A549 (cell line): ENCODE measurements at regions not wholly inside any gene's neighbourhood (a gene's known extent, or its start where the extent isn't known, plus 50 kb on each side); places are given as distances from the start of the nearest gene placed in this dataset.
"Not testable (repeated sequence)": the region's sequence is repeated elsewhere in the genome, so short reads cannot be mapped to it uniquely, and the experiment has no call there.

Experiments
- ATAC-seq, 2 experiments: fragments of 200-7000 bp in 1 of 2; fragments of >200 bp in 1 of 2; cut with Nextera tagmentation in 1 of 2; cut with Tn5 transposase in 1 of 2; 3 replicates each; pipeline versions ENCODE4 v1.8.0 to v1.9.1; 2018 to 2020; ENCODE audit warnings: mild to moderate bottlenecking in 1 of 2, moderate library complexity in 1 of 2
- CTCF ChIA-PET: fragments of 300-600 bp; sonication (Branson Sonifier 250); formaldehyde crosslinking; extraction: SDS; loops from one replicate; lab custom pipeline; 2021; ENCODE audit warnings: antibody characterized with exemption, inconsistent platforms; lab: Yijun Ruan, JAX
- POLR2A ChIA-PET: fragments of 350-600 bp; formaldehyde crosslinking; extraction: SDS; loops from one replicate; lab custom pipeline; 2021; ENCODE audit warnings: antibody characterized with exemption, inconsistent platforms; lab: Yijun Ruan, JAX
- DNase-seq, 2 experiments: peaks; one replicate each; pipeline versions ENCODE4 v3.0.0 to v3.0.0-alpha.2; 2011 to 2016; ENCODE audit warnings: low read depth in 1 of 2, low spot score in 1 of 2
- FAIRE-seq: peaks from 2 replicates; lab custom pipeline; 2011; peaks lifted over from hg19 to GRCh38; lab: Jason Lieb, UNC
- H3K27ac ChIP-seq, 2 experiments: fragments of >200 bp; sonication (Bioruptor Twin); formaldehyde crosslinking; 3 replicates each; pipeline ENCODE4 v1.5.1; 2016 to 2017
- H3K4me1 ChIP-seq: fragments of >200 bp; sonication (Bioruptor Twin); formaldehyde crosslinking; 3 replicates; pipeline ENCODE4 v1.6.1; 2016
- H3K4me2 ChIP-seq: fragments of >200 bp; sonication (Bioruptor Twin); formaldehyde crosslinking; 3 replicates; pipeline ENCODE4 v1.6.1; 2016
- H3K4me3 ChIP-seq: fragments of >200 bp; sonication (Bioruptor Twin); formaldehyde crosslinking; 3 replicates; pipeline ENCODE4 v1.5.1; 2016
- H3K9me3 ChIP-seq: fragments of >200 bp; sonication (Bioruptor Twin); formaldehyde crosslinking; 3 replicates; pipeline ENCODE4 v1.6.1; 2016
- EHF ChIP-seq: fragments of 250-450 bp; sonication (Bioruptor Pico); IDR thresholded peaks from 2 replicates; pipeline ENCODE4 v1.5.0; 2020; ENCODE audit warnings: mild to moderate bottlenecking
- EHMT2 ChIP-seq: fragments of 200-600 bp; sonication (generic); IDR thresholded peaks from 2 replicates; pipeline ENCODE4 v1.6.1; 2016; ENCODE audit warnings: antibody characterized with exemption, low read depth, mild to moderate bottlenecking, moderate library complexity
- FOXS1 ChIP-seq: fragments of 250-450 bp; sonication (Bioruptor Pico); IDR thresholded peaks from 2 replicates; pipeline ENCODE4 v1.5.0; 2020; ENCODE audit warnings: mild to moderate bottlenecking, moderate library complexity
- GATA3 ChIP-seq: IDR thresholded peaks from 2 replicates; pipeline ENCODE4 v1.6.1; 2012; ENCODE audit warnings: borderline replicate concordance
- JUN ChIP-seq, 2 experiments: fragments of >200 bp; sonication (Bioruptor Twin); formaldehyde crosslinking; IDR thresholded peaks; 2 replicates in 1 of 2; 3 replicates in 1 of 2; pipeline ENCODE4 v1.6.1; 2016 to 2017
- JUNB ChIP-seq: fragments of >200 bp; sonication (Bioruptor Twin); formaldehyde crosslinking; IDR thresholded peaks from 2 replicates; pipeline ENCODE4 v1.6.1; 2016
- KDM1A ChIP-seq: fragments of 200-600 bp; sonication (generic); IDR thresholded peaks from 2 replicates; pipeline ENCODE4 v1.6.1; 2016; ENCODE audit warnings: low read depth, mild to moderate bottlenecking
- RARB ChIP-seq: fragments of 250-450 bp; sonication (Bioruptor Pico); IDR thresholded peaks from 2 replicates; pipeline ENCODE4 v1.8.0; 2021; ENCODE audit warnings: mild to moderate bottlenecking, moderate library complexity
- RCOR1 ChIP-seq: fragments of 150-350 bp; IDR thresholded peaks from 2 replicates; pipeline ENCODE4 v1.6.1; 2014; ENCODE audit warnings: antibody characterized with exemption, low read length, low read depth
- ZC3H11A ChIP-seq: fragments of 450-650 bp; IDR thresholded peaks from 2 replicates; pipeline ENCODE4 v1.6.1; 2014; ENCODE audit warnings: antibody characterized with exemption, mild to moderate bottlenecking
- ZNF302 ChIP-seq: fragments of 250-450 bp; sonication (Bioruptor Pico); IDR thresholded peaks from 2 replicates; pipeline ENCODE4 v1.9.0; 2021; ENCODE audit warnings: inconsistent platforms, mild to moderate bottlenecking, moderate library complexity
- WGBS: methylation state at CpG from one replicate; pipeline ENCODE4 v1.1.6; 2017; ENCODE audit errors: missing lambda C conversion rate; 5-methylcytosine and 5-hydroxymethylcytosine counted together
- TF ChIP-seq, protein P1 (sequence below): fragments of 450-650 bp; IDR thresholded peaks from 2 replicates; pipeline ENCODE4 v1.6.1; 2014; ENCODE audit warnings: antibody characterized with exemption
- TF ChIP-seq, protein P2 (sequence below): fragments of >200 bp; sonication (Bioruptor Twin); formaldehyde crosslinking; IDR thresholded peaks from 3 replicates; pipeline ENCODE4 v1.5.1; 2016
- TF ChIP-seq, protein P3 (sequence below): fragments of >200 bp; sonication (Bioruptor Twin); formaldehyde crosslinking; IDR thresholded peaks from 2 replicates; pipeline ENCODE4 v1.6.1; 2016
- TF ChIP-seq, protein P4 (sequence below): IDR thresholded peaks from 2 replicates; pipeline ENCODE4 v1.6.1; 2012; ENCODE audit warnings: low read depth, borderline replicate concordance

DNA sequence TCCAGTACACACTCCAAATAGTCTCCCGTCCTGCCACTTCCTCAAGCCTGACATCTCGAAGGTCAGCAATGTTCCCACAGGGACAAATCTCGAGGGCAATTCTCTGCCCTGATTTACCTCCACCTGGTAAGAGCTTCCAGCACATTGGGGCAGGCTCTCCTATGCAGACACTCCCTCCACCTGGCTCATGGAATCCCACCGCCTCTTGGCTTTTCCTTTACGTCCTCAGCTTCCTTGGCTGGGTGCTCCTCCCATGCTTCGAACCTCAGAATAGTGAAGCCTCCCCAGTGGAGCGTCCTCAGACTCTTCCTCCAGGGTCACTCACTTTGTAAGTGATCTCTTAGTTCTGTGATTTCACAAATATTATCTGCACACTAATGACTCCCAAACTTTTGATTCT lies 205.2 kb upstream of the ECI2 start:
- WGBS: 78% methylated on average over 7 of the region's 7 CpGs
- TF ChIP-seq, protein P1, sequence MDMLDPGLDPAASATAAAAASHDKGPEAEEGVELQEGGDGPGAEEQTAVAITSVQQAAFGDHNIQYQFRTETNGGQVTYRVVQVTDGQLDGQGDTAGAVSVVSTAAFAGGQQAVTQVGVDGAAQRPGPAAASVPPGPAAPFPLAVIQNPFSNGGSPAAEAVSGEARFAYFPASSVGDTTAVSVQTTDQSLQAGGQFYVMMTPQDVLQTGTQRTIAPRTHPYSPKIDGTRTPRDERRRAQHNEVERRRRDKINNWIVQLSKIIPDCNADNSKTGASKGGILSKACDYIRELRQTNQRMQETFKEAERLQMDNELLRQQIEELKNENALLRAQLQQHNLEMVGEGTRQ: no peak
- no peak for TF ChIP-seq FOXS1 (CRISPR knock-in tag)
- Histone ChIP-seq H3K4me1 (no peaks in the 10 kb centered on the region), H3K27ac (no peak overlapping the region), H3K4me3 (no peak overlapping the region), H3K9me3 (no peaks in the 10 kb centered on the region), H3K4me2 (no peak overlapping the region)
- FAIRE-seq (no peak), DNase-seq (no peak), ATAC-seq (no peak)
- ChIA-PET POLR2A (no interaction called here), CTCF (no interaction called here)

DNA sequence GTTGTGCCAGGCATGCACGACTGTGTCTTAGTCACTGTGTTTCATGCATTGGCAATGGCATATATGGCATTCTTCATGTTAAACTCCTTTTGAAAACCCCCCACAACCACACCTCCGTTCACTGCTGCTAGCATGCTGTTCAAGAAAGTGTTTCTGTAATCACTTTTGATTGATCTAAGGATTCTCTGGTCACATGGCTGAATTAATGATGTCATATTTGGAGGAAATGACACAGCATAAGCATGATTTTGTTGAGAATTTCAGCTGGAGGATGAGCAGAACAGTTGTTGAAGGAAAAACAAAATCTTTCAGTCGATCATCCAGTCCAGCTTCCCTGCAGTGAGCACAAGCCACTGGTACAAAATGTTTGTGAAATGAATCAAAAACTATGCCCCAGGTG lies 203.5 kb upstream of the ECI2 start:
- no peak for FAIRE-seq
- DNase-seq: no peak
- no peak overlapping the region for H3K4me2 ChIP-seq
- no peak overlapping the region for H3K27ac ChIP-seq
- TF ChIP-seq, protein P2, sequence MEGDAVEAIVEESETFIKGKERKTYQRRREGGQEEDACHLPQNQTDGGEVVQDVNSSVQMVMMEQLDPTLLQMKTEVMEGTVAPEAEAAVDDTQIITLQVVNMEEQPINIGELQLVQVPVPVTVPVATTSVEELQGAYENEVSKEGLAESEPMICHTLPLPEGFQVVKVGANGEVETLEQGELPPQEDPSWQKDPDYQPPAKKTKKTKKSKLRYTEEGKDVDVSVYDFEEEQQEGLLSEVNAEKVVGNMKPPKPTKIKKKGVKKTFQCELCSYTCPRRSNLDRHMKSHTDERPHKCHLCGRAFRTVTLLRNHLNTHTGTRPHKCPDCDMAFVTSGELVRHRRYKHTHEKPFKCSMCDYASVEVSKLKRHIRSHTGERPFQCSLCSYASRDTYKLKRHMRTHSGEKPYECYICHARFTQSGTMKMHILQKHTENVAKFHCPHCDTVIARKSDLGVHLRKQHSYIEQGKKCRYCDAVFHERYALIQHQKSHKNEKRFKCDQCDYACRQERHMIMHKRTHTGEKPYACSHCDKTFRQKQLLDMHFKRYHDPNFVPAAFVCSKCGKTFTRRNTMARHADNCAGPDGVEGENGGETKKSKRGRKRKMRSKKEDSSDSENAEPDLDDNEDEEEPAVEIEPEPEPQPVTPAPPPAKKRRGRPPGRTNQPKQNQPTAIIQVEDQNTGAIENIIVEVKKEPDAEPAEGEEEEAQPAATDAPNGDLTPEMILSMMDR: no peak
- WGBS: 76% methylated on average over 3 of the region's 3 CpGs
- no peak overlapping the region for H3K4me3 ChIP-seq
- POLR2A ChIA-PET: no interaction called here
- ATAC-seq: no peak
- H3K9me3 ChIP-seq: no peaks in the 10 kb centered on the region
- H3K4me1 ChIP-seq: no peaks in the 10 kb centered on the region
- CTCF ChIA-PET: no interaction called here

DNA sequence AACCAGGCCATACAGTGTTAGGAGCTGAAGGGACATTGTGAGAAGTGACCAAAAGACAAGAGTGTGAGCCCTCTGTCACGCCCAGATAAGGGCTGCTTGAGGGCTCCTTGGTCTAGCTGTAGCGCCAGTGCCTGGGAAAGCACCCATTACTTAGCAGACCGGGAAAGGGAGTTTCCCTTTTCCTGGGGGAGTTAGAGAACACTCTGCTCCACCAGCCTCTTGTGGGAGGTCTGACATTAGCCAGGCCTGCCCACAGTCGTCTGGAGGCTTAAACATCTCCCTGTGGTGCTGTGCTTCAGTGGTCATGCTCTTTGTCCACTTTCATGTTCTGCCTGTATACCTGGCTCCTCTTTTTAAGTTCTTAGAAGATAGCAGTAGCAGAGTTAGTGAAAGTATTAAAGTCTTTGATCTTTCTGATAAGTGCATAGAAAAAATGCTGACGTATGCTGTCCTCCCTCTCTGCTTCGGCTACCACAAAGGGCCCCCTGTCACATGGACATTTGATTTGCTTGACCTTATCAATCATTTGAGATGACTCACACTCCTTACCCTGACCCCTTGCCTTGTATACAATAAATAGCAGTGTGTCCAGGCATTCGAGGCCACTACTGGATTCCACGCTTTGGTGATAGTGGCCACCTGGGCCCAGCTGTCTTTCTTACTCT lies 201.5 kb upstream of the ECI2 start:
- Histone ChIP-seq H3K4me3 (no peak overlapping the region), H3K4me1 (no peaks in the 10 kb centered on the region), H3K27ac (no peak overlapping the region), H3K9me3 (no peaks in the 10 kb centered on the region), H3K4me2 (no peak overlapping the region)
- ChIA-PET POLR2A (no interaction called here), CTCF (interaction anchor here (1.8 kb wide), 1 partner anchor 16 kb away, joined by 4 read pairs; no protein-coding TSS in a partner anchor)
- TF ChIP-seq ZC3H11A: no peak
- no peak for TF ChIP-seq ZNF302 (CRISPR knock-in tag)
- ATAC-seq: no peak
- DNase-seq: no peak
- 89% methylated on average over 8 of the region's 8 CpGs for WGBS
- FAIRE-seq: no peak

DNA sequence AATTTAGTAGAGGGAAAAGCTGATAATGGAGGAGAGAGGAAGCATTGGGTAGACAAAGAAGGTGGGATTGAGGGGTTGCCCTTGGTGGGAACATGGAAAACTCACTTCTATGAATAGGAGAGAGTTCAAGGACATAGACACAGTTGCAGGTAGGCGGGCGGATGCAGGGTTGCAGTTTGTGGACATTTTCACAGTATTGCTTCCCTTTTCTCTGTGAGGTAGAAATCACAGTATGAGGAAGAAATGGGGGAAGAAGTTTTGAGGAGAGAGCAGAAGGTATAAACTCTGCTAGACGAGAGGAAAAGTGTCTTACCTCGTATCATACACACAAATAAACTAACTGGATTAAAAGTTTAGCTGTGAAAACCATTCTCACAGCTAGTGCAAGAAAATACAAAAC lies 200.7 kb upstream of the ECI2 start:
- TF ChIP-seq RARB (CRISPR knock-in tag) (no peak), KDM1A (no peak), EHMT2 (no peak), JUN (IDR thresholded peaks at IDR 0.05) (no peak), EHF (no peak), JUNB (no peak), GATA3 (no peak), RCOR1 (no peak)
- TF ChIP-seq, protein P3, sequence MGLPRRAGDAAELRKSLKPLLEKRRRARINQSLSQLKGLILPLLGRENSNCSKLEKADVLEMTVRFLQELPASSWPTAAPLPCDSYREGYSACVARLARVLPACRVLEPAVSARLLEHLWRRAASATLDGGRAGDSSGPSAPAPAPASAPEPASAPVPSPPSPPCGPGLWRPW: no peak
- TF ChIP-seq, protein P1: no peak
- TF ChIP-seq, protein P2: no peak
- TF ChIP-seq, protein P4, sequence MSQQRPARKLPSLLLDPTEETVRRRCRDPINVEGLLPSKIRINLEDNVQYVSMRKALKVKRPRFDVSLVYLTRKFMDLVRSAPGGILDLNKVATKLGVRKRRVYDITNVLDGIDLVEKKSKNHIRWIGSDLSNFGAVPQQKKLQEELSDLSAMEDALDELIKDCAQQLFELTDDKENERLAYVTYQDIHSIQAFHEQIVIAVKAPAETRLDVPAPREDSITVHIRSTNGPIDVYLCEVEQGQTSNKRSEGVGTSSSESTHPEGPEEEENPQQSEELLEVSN: no peak

DNA sequence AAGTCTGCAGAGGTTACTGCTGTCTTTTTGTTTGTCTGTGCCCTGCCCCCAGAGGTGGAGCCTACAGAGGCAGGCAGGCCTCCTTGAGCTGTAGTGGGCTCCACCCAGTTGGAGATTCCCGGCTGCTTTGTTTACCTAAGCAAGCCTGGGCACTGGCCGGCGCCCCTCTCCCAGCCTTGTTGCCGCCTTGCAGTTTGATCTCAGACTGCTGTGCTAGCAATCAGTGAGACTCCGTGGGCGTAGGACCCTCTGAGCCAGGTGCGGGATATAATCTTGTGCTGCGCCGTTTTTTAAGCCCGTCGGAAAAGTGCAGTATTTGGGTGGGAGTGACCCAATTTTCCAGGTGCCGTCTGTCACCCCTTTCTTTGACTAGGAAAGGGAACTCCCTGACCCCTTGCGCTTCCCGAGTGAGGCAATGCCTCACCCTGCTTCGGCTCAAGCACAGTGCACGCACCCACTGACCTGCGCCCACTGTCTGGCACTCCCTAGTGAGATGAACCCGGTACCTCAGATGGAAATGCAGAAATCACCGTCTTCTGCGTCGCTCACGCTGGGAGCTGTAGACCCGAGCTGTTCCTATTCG lies 198.9 kb upstream of the ECI2 start:
- POLR2A ChIA-PET, H3K4me1 ChIP-seq, CTCF ChIA-PET, DNase-seq, FAIRE-seq, ATAC-seq, H3K9me3 ChIP-seq: not testable (repeated sequence)
- peak overlapping the region; percentile 43; the same call in 2 of the 3 replicates for H3K4me2 ChIP-seq
- H3K27ac ChIP-seq: peak overlapping the region; percentile 46 to 71; a peak in 4 of 6 replicates
- H3K4me3 ChIP-seq: peak overlapping the region; percentile 23; the same call in 2 of the 3 replicates
- WGBS: 65% methylated on average over 20 of the region's 24 CpGs

More for the DNA sequence above, 200.7 kb upstream of the ECI2 start:
- Histone ChIP-seq H3K4me2 (no peak overlapping the region), H3K4me1 (no peaks in the 10 kb centered on the region), H3K9me3 (no peaks in the 10 kb centered on the region), H3K27ac (no peak overlapping the region), H3K4me3 (no peak overlapping the region)
- DNase-seq (no peak), ATAC-seq (no peak), FAIRE-seq (no peak)
- 92% methylated on average over 4 of the region's 4 CpGs for whole genome bisulfite sequencing
- ChIA-PET POLR2A (no interaction called here), CTCF (interaction anchor here (0.6 to 1.8 kb wide), 2 partner anchors 15 to 16 kb away, joined by 3 to 4 read pairs; no protein-coding TSS in a partner anchor)
